AG04449 (cell line): ENCODE measurements at regions not wholly inside any gene's neighbourhood (a gene's known extent, or its start where the extent isn't known, plus 50 kb on each side); places are given as distances from the start of the nearest gene placed in this dataset.

Source experiments
- CTCF ChIA-PET: fragments of 350-600 bp; formaldehyde crosslinking; extraction: SDS; loops from one replicate; lab custom pipeline; 2021; ENCODE audit warnings: antibody characterized with exemption; lab: Yijun Ruan, JAX
- POLR2A ChIA-PET: fragments of 400-600, 350-600 bp; formaldehyde crosslinking; extraction: SDS; loops from one replicate; lab custom pipeline; 2020; ENCODE audit warnings: antibody characterized with exemption, inconsistent platforms; lab: Yijun Ruan, JAX
- DNase-seq: peaks from one replicate; pipeline ENCODE4 v3.0.0-alpha.2; 2010; ENCODE audit warnings: low read depth, low spot score
- H3K4me3 ChIP-seq: 2 replicates; pipeline ENCODE4 v1.5.1; 2011; ENCODE audit warnings: low read depth, mild to moderate bottlenecking, control low read depth, low read length
- CTCF ChIP-seq: IDR thresholded peaks from one replicate; pipeline ENCODE4 v1.5.1; 2011; ENCODE audit warnings: mild to moderate bottlenecking, moderate library complexity, low read length, control low read depth, inconsistent platforms; ENCODE audit not compliant: insufficient read depth; ENCODE audit errors: missing control alignments

- DNase-seq = no peak
- ChIA-PET CTCF (no interaction called here), POLR2A (no interaction called here)
- TF ChIP-seq CTCF = no peak
- no peak overlapping the region for H3K4me3 ChIP-seq
Measured at GRCh38 chr1:82807563-82807962, 1006.8 kb downstream of the ADGRL2 start.

GRCh38 chr1:82806133-82806532 lies 1005.4 kb downstream of the ADGRL2 start:
- no peak for TF ChIP-seq CTCF
- DNase-seq = no peak
- POLR2A ChIA-PET = no interaction called here
- H3K4me3 ChIP-seq = no peak overlapping the region
- CTCF ChIA-PET = no interaction called here

- no peak for TF ChIP-seq CTCF
- H3K4me3 ChIP-seq = no peak overlapping the region
- CTCF ChIA-PET = no interaction called here
- POLR2A ChIA-PET = no interaction called here
- no peak for DNase-seq
Measured at GRCh38 chr1:82801176-82801575, 1000.4 kb downstream of the ADGRL2 start.

- ChIA-PET CTCF (no interaction called here), POLR2A (no interaction called here)
- no peak for DNase-seq
- H3K4me3 ChIP-seq = no peak overlapping the region
- TF ChIP-seq CTCF = no peak
Measured at GRCh38 chr1:82800721-82801120, 1000.0 kb downstream of the ADGRL2 start.

- TF ChIP-seq CTCF = no peak
- no peak for DNase-seq
- POLR2A ChIA-PET = no interaction called here
- CTCF ChIA-PET = no interaction called here
- H3K4me3 ChIP-seq = no peak overlapping the region
Measured at GRCh38 chr1:82799261-82799660, 998.5 kb downstream of the ADGRL2 start.

- TF ChIP-seq CTCF = no peak
- no peak overlapping the region for H3K4me3 ChIP-seq
- POLR2A ChIA-PET = no interaction called here
- CTCF ChIA-PET = no interaction called here
- DNase-seq = no peak
Measured at GRCh38 chr1:82795508-82796149, 994.9 kb downstream of the ADGRL2 start.
